B cell (primary cell): ENCODE measurements at regions not wholly inside any gene's neighbourhood (a gene's known extent, or its start where the extent isn't known, plus 50 kb on each side); places are given as distances from the start of the nearest gene placed in this dataset.

ENCODE experiments used
- ATAC-seq: fragments of 200-7000 bp; cut with Tn5 transposase; one replicate; pipeline ENCODE4 v1.10.0; 2021; ENCODE audit warnings: low read depth, mild to moderate bottlenecking, moderate number of reproducible peaks, moderate library complexity
- CTCF ChIA-PET: fragments of 350-600 bp; sonication (Branson Sonifier 250); formaldehyde crosslinking; loops from one replicate; lab custom pipeline; 2021; ENCODE audit warnings: antibody characterized with exemption, inconsistent platforms; lab: Charles Lee
- POLR2A ChIA-PET: fragments of 350-600 bp; sonication (Branson Sonifier 250); formaldehyde crosslinking; loops from one replicate; lab custom pipeline; 2021; ENCODE audit warnings: antibody characterized with exemption; lab: Charles Lee
- DNase-seq: peaks from one replicate; pipeline ENCODE4 v3.0.0; 2013
- H2AFZ ChIP-seq: 2 replicates; pipeline ENCODE4 v1.6.1; 2012; ENCODE audit warnings: mild to moderate bottlenecking, low read depth, low read length; ENCODE audit not compliant: insufficient read depth, poor library complexity, severe bottlenecking
- H3K27ac ChIP-seq, 2 donors: 1 replicate in 1 of 2; 2 replicates in 1 of 2; pipeline ENCODE4 v1.5.1; 2012 to 2013; ENCODE audit warnings: low read length in 2 of 2, mild to moderate bottlenecking in 2 of 2, moderate library complexity in 1 of 2
- H3K27me3 ChIP-seq, 4 experiments: fragments of 200-600 bp in 1 of 4; sonication (generic) in 1 of 4; replicated peaks in 1 of 4; 1 replicate in 2 of 4; 2 replicates in 2 of 4; pipeline versions ENCODE4 v1.6.1 to v1.7.0; 2013 to 2016; ENCODE audit warnings: low read length in 3 of 4, mild to moderate bottlenecking in 2 of 4, mixed read lengths in 1 of 4, moderate library complexity in 1 of 4; ENCODE audit not compliant: insufficient read depth in 4 of 4, control insufficient read depth in 3 of 4; ENCODE audit errors: control extremely low read depth in 1 of 4
- H3K36me3 ChIP-seq, 2 experiments: replicated peaks in 1 of 2; 1 replicate in 1 of 2; 2 replicates in 1 of 2; pipeline versions ENCODE4 v1.6.1 to v1.7.1; 2013; ENCODE audit warnings: low read length in 1 of 2; ENCODE audit not compliant: insufficient read depth in 2 of 2, control insufficient read depth in 1 of 2; ENCODE audit errors: control extremely low read depth in 1 of 2, extremely low read depth in 1 of 2
- H3K4me1 ChIP-seq, 2 donors: fragments of 200-600 bp in 1 of 2; sonication (generic) in 1 of 2; 1 replicate in 1 of 2; 2 replicates in 1 of 2; pipeline versions ENCODE4 v1.5.1 to v1.6.1; 2013 to 2017; ENCODE audit warnings: low read length in 2 of 2; ENCODE audit not compliant: control insufficient read depth in 2 of 2, insufficient read depth in 2 of 2
- H3K4me2 ChIP-seq: replicated peaks from 2 replicates; pipeline ENCODE3; 2012; ENCODE audit warnings: mild to moderate bottlenecking, low read depth, low read length; ENCODE audit not compliant: poor library complexity, severe bottlenecking
- H3K4me3 ChIP-seq, 5 experiments: fragments of 200-600 bp in 1 of 5; sonication (generic) in 1 of 5; 1 replicate in 3 of 5; 2 replicates in 2 of 5; pipeline versions ENCODE4 v1.5.1 to v1.7.0; 2011 to 2016; ENCODE audit warnings: low read length in 4 of 5, mild to moderate bottlenecking in 4 of 5, low read depth in 2 of 5, control low read depth in 1 of 5, moderate library complexity in 1 of 5; ENCODE audit not compliant: insufficient read depth in 1 of 5; ENCODE audit errors: control extremely low read depth in 1 of 5, extremely low read depth in 1 of 5
- H3K79me2 ChIP-seq: fragments of 200-600 bp; sonication (generic); one replicate; pipeline ENCODE4 v1.6.0; 2016; ENCODE audit warnings: low read length; ENCODE audit not compliant: control insufficient read depth, insufficient read depth
- H3K9ac ChIP-seq: fragments of 200-600 bp; sonication (generic); 2 replicates; pipeline ENCODE4 v1.6.1; 2017; ENCODE audit warnings: mild to moderate bottlenecking, low read length, moderate library complexity
- H3K9me3 ChIP-seq, 3 donors: one replicate each; pipeline versions ENCODE4 v1.6.1 to v1.7.1; 2013; ENCODE audit warnings: low read length in 2 of 3; ENCODE audit not compliant: control insufficient read depth in 2 of 3, insufficient read depth in 1 of 3; ENCODE audit errors: control extremely low read depth in 1 of 3
- H4K20me1 ChIP-seq: 2 replicates; pipeline ENCODE4 v1.6.0; 2012; ENCODE audit warnings: mild to moderate bottlenecking, low read length; ENCODE audit not compliant: insufficient read depth, control insufficient read depth, poor library complexity, severe bottlenecking
- H3K27ac Mint-ChIP-seq: one replicate; pipeline ENCODE4 v1.8.0; 2021; ENCODE audit warnings: mixed read lengths
- H3K27me3 Mint-ChIP-seq: one replicate; pipeline ENCODE4 v1.8.0; 2021; ENCODE audit warnings: mixed read lengths
- H3K4me1 Mint-ChIP-seq: one replicate; pipeline ENCODE4 v1.8.0; 2021; ENCODE audit warnings: mixed read lengths
- H3K4me3 Mint-ChIP-seq: one replicate; pipeline ENCODE4 v1.8.0; 2021; ENCODE audit warnings: mixed read lengths
- H3K9me3 Mint-ChIP-seq: one replicate; pipeline ENCODE4 v1.8.0; 2022; ENCODE audit warnings: mixed read lengths; ENCODE audit not compliant: insufficient read depth
- EZH2 ChIP-seq: IDR thresholded peaks from 2 replicates; pipeline ENCODE4 v1.6.1; 2012; ENCODE audit warnings: borderline replicate concordance, low read depth, mild to moderate bottlenecking, moderate library complexity, low read length; ENCODE audit not compliant: insufficient read depth, poor library complexity, severe bottlenecking
- WGBS: methylation state at CpG from one replicate; pipeline ENCODE4 v1.1.5; 2013; ENCODE audit warnings: missing lambda C conversion rate; ENCODE audit not compliant: insufficient coverage; 5-methylcytosine and 5-hydroxymethylcytosine counted together
- intact Hi-C: fragments of 100-400 bp; cut with micrococcal nuclease; formaldehyde crosslinking; loops from one replicate; pipeline ENCODE4 v1.10.0; 2022
- TF ChIP-seq, protein P1 (sequence below): fragments of 200-600 bp; IDR thresholded peaks from one replicate; pipeline ENCODE4 v1.8.0; 2022; ENCODE audit warnings: antibody characterized with exemption, mild to moderate bottlenecking

DNA sequence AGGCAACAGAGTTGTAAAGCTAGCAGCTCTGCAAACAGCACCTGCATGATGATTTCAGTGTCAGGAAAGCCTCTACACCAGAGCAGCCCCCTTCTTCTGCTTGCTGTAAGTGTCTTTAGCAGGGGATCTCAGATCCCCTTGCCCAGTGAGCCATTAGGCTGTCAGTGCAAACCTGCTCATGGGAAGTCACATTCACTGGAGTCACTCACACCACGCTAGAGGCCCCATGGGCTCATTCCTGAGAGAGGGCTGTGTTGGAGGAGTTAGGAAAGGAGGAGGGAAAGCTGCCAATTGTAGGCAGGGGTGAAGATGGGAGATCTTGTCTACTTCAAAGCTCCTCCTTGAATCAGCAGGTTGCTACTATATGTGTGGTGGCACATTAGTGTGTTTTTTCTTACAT, 275.2 kb downstream of the SMARCA2 start:
- Histone ChIP-seq H3K27me3 (no peaks in the 10 kb centered on the region), H3K9me3 (peaks cover 0 to 3% (median 0%) of the 10 kb centered on the region in 3 donors), H2AFZ (no peak overlapping the region), H3K4me3 (no peak overlapping the region), H4K20me1 (no peaks in the 10 kb centered on the region), H3K27ac (no peak overlapping the region), H3K36me3 (no peaks in the 10 kb centered on the region), H3K4me1 (no peaks in the 10 kb centered on the region), H3K79me2 (no peaks in the 10 kb centered on the region), H3K9ac (no peak overlapping the region), H3K4me2 (no peak overlapping the region)
- WGBS, result no CpG with 5 or more reads among the region's 1 CpG
- no peak for ATAC-seq
- CTCF ChIA-PET, result no interaction called here
- DNase-seq, result no peak
- no peak overlapping the region for H3K27ac Mint-ChIP-seq
- H3K27me3 Mint-ChIP-seq, result peaks cover 37% of the 10 kb centered on the region
- no peaks in the 10 kb centered on the region for H3K4me1 Mint-ChIP-seq
- no peak for TF ChIP-seq EZH2
- TF ChIP-seq, protein P1, sequence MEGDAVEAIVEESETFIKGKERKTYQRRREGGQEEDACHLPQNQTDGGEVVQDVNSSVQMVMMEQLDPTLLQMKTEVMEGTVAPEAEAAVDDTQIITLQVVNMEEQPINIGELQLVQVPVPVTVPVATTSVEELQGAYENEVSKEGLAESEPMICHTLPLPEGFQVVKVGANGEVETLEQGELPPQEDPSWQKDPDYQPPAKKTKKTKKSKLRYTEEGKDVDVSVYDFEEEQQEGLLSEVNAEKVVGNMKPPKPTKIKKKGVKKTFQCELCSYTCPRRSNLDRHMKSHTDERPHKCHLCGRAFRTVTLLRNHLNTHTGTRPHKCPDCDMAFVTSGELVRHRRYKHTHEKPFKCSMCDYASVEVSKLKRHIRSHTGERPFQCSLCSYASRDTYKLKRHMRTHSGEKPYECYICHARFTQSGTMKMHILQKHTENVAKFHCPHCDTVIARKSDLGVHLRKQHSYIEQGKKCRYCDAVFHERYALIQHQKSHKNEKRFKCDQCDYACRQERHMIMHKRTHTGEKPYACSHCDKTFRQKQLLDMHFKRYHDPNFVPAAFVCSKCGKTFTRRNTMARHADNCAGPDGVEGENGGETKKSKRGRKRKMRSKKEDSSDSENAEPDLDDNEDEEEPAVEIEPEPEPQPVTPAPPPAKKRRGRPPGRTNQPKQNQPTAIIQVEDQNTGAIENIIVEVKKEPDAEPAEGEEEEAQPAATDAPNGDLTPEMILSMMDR, result no peak
- intact Hi-C loops, result no loop called here
- no peak overlapping the region for H3K4me3 Mint-ChIP-seq
- no peaks in the 10 kb centered on the region for H3K9me3 Mint-ChIP-seq
- POLR2A ChIA-PET, result no interaction called here

DNA sequence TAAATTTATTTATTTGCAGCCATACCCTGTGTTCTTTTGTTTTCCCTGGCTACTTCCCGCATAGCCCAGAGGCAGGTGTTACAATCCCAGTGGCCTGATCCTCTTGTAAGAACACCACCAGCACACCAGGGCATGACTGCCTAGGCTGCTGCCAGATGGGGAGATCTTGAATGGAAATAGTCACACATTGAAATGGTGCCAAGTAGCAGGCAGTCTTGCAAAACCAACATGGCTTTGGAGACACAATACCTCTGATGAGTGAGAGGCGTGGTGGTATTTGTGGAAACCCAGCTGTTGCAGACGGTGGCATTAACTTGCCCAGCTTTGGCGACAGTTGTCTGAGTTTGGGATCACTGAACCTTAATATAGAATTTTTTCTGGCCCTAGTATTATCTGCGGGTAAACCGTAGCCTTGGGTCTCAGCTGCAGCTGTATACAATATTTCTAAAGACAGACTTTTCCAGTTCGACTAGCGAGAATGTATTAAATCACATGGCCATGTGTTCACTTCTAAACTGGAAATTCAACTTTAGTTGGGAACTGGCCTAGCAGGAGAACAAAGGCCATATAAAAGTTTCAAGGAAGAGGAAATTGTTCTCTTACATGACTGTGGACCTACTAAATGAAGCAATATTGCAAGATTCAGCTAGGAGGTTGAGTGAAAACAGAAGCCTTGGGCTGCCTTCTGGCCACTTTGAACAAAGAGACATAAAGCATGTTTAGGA, 277.0 kb downstream of the SMARCA2 start:
- H3K4me1 Mint-ChIP-seq, result no peaks in the 10 kb centered on the region
- 91% methylated on average over 3 of the region's 8 CpGs for WGBS

More for the DNA sequence above, 277.0 kb downstream of the SMARCA2 start:
- H3K27me3 Mint-ChIP-seq, result peaks cover 32% of the 10 kb centered on the region
- ATAC-seq, result no peak
- H3K27ac ChIP-seq, result no peak overlapping the region
- no peak overlapping the region for H3K4me3 Mint-ChIP-seq
- H4K20me1 ChIP-seq, result no peaks in the 10 kb centered on the region
- CTCF ChIA-PET, result no interaction called here
- no peaks in the 10 kb centered on the region for H3K9me3 Mint-ChIP-seq
- H3K4me1 ChIP-seq, result no peaks in the 10 kb centered on the region
- TF ChIP-seq EZH2, result no peak
- no peak overlapping the region for H2AFZ ChIP-seq
- DNase-seq, result no peak
- no peaks in the 10 kb centered on the region for H3K36me3 ChIP-seq
- POLR2A ChIA-PET, result no interaction called here
- H3K4me3 ChIP-seq, result no peak overlapping the region
- H3K9ac ChIP-seq, result no peak overlapping the region
- H3K27me3 ChIP-seq, result no peaks in the 10 kb centered on the region
- H3K9me3 ChIP-seq, result peaks cover 0 to 3% (median under 1%) of the 10 kb centered on the region in 3 donors
- no peak overlapping the region for H3K4me2 ChIP-seq
- intact Hi-C loops, result no loop called here
- H3K79me2 ChIP-seq, result no peaks in the 10 kb centered on the region
- H3K27ac Mint-ChIP-seq, result no peak overlapping the region
